ENCODE measurements at regions not wholly inside any gene's neighbourhood (a gene's known extent, or its start where the extent isn't known, plus 50 kb on each side); places are given as distances from the start of the nearest gene placed in this dataset.

DNA sequence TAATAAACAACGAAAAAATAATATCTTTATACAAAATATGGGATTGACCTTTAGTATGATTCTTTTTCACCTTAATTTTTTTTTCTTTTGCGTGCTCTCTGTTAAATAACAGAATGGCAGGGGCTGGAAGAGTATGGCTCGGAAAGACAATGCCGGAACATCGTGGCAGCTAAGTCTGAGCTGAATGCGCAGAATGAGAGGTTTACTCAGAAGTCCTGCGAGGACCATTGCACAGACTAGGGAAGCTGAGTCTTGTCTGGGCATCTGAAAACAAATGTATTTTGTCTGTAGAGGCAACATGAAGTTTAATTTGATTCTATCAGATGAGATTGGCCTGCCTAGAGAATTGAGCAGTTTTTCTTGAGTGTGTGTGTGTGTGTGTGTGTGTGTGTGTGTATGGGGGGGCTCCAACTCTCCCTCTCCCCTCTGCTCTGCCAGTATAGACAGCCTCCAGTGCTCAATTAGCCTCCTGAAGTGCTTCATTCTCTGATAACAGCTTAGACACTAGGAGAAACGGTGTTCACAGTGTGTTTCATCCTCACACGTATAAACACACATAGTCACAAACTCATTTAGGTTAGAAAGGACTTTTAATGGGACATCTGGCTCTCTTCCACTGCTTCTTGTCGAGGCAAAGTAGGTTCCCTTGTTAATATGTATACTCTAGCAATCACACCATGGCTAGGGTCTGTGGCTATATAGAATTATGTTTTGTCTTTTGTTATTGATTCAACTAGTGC is 244.3 kb upstream of the SORL1-AS1 start:
- TF ChIP-seq, protein P1, sequence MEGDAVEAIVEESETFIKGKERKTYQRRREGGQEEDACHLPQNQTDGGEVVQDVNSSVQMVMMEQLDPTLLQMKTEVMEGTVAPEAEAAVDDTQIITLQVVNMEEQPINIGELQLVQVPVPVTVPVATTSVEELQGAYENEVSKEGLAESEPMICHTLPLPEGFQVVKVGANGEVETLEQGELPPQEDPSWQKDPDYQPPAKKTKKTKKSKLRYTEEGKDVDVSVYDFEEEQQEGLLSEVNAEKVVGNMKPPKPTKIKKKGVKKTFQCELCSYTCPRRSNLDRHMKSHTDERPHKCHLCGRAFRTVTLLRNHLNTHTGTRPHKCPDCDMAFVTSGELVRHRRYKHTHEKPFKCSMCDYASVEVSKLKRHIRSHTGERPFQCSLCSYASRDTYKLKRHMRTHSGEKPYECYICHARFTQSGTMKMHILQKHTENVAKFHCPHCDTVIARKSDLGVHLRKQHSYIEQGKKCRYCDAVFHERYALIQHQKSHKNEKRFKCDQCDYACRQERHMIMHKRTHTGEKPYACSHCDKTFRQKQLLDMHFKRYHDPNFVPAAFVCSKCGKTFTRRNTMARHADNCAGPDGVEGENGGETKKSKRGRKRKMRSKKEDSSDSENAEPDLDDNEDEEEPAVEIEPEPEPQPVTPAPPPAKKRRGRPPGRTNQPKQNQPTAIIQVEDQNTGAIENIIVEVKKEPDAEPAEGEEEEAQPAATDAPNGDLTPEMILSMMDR (IDR thresholded peaks at IDR 0.05; ENCODE audit: low read depth, low read length, missing control alignments), result no peak
- no peak for DNase-seq (ENCODE audit: extremely low read depth, low read depth)
- H3K4me3 ChIP-seq (replicated peaks; ENCODE audit: low read depth, low read length), result no peak overlapping the region

- TF ChIP-seq, protein P1 (IDR thresholded peaks at IDR 0.05; ENCODE audit: low read depth, low read length, missing control alignments), result no peak
- no peak for DNase-seq (ENCODE audit: extremely low read depth, low read depth)
- H3K4me3 ChIP-seq (replicated peaks; ENCODE audit: low read depth, low read length), result no peak overlapping the region
Observed at GRCh38 chr11:121696177-121696871, 243.6 kb upstream of the SORL1-AS1 start.

GRCh38 chr11:121692236-121692635 is 239.5 kb upstream of the SORL1-AS1 start:
- no peak overlapping the region for H3K4me3 ChIP-seq (replicated peaks; ENCODE audit: low read depth, low read length)
- TF ChIP-seq, protein P1 (IDR thresholded peaks at IDR 0.05; ENCODE audit: low read depth, low read length, missing control alignments), result no peak
- DNase-seq (ENCODE audit: extremely low read depth, low read depth), result no peak

DNA sequence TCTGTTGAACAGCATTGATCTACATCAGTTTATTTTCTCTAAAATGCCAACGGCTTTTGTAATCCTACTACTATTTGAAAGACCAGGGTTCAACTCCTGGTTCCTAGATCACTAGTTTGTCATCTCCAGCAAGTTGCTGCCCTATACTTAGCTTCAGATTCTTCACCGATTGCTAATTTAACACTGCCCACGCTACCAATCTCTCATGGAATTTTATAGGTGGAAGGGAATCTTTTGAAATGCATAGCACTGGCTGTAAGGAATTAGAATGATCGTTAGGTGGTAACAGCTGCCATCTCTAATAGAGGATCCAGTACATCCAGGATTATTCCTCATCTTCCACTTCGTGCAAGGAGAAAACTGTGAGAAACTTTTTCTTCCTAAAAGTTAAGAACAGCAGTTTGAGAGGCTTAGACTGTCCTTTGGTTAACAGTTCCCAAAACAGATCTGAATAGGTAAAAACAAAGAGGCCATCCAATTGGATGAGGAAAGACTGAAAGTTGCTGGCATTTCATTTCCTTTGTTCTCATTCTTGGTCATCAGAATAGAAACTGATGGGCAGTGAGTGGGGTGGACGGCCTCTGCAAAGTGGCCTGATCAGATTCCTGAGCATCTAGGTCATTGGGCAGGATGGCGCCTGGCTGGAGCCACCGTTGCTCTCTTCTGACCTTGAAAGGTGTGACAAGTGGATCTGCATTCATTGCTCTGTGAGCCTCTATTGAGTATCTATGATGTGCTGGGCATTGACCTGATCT is 236.3 kb upstream of the SORL1-AS1 start:
- DNase-seq (ENCODE audit: extremely low read depth, low read depth), result no peak
- TF ChIP-seq, protein P1 (IDR thresholded peaks at IDR 0.05; ENCODE audit: low read depth, low read length, missing control alignments), result no peak
- no peak overlapping the region for H3K4me3 ChIP-seq (replicated peaks; ENCODE audit: low read depth, low read length)

DNA sequence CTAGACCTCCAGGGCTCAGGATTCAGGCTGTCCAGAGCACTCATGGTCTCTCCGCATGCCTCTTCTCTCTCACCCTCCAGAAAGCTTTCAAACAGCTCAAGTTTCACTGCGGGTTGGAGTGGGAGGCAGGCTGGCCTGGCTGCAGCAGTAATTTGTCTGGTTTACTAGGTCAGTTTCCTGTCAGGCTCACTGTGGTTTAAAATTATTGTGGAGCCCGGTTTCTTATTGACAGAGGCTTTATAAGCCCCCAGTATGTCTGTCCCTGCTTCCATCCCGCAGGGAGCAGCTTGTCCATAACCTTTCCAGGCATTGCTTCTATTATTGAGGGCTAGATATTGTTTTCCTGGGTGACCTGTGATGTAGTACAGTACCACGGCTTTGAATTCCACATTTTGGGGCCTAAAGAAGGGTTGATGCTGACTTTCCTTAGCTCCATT is 235.3 kb upstream of the SORL1-AS1 start:
- TF ChIP-seq, protein P1 (IDR thresholded peaks at IDR 0.05; ENCODE audit: low read depth, low read length, missing control alignments), result no peak
- no peak overlapping the region for H3K4me3 ChIP-seq (replicated peaks; ENCODE audit: low read depth, low read length)
- DNase-seq (ENCODE audit: extremely low read depth, low read depth), result peak; percentile 29

- TF ChIP-seq, protein P1 (IDR thresholded peaks at IDR 0.05; ENCODE audit: low read depth, low read length, missing control alignments), result no peak
- DNase-seq (ENCODE audit: extremely low read depth, low read depth), result no peak
- no peak overlapping the region for H3K4me3 ChIP-seq (replicated peaks; ENCODE audit: low read depth, low read length)
Observed at GRCh38 chr11:121683791-121684190, 231.0 kb upstream of the SORL1-AS1 start.

Measured in HFF-Myc (cell line).